GM19025 (cell line): ENCODE measurements at regions not wholly inside any gene's neighbourhood (a gene's known extent, or its start where the extent isn't known, plus 50 kb on each side); places are given as distances from the start of the nearest gene placed in this dataset.

Experiments
- ATAC-seq: cut with Tn5 transposase; IDR thresholded peaks from one replicate; pipeline ENCODE4 v1.9.1; 2021; ENCODE audit warnings: mild to moderate bottlenecking, low read depth, moderate library complexity; ENCODE audit not compliant: unreplicated experiment

DNA sequence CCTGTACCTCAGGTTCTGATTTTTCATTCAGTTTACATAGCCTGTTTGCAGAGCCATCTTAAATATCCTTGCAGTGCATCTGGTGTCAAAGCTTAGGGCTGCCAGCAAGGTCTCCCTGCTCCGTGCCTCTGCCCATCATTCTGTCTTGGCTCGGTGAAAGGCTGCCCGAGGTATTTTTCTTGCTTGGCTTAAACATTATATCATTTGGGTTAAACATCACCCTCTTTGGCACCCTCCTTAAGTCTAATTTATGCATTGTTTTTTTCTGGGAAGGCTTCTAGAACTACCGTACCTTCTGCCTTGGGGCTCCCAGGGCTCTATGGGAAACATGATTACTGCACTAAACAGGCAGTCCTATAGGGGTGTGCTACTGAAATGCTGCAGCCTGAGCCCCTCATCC, 158.6 kb upstream of the CELF4 start:
- ATAC-seq = no peak

DNA sequence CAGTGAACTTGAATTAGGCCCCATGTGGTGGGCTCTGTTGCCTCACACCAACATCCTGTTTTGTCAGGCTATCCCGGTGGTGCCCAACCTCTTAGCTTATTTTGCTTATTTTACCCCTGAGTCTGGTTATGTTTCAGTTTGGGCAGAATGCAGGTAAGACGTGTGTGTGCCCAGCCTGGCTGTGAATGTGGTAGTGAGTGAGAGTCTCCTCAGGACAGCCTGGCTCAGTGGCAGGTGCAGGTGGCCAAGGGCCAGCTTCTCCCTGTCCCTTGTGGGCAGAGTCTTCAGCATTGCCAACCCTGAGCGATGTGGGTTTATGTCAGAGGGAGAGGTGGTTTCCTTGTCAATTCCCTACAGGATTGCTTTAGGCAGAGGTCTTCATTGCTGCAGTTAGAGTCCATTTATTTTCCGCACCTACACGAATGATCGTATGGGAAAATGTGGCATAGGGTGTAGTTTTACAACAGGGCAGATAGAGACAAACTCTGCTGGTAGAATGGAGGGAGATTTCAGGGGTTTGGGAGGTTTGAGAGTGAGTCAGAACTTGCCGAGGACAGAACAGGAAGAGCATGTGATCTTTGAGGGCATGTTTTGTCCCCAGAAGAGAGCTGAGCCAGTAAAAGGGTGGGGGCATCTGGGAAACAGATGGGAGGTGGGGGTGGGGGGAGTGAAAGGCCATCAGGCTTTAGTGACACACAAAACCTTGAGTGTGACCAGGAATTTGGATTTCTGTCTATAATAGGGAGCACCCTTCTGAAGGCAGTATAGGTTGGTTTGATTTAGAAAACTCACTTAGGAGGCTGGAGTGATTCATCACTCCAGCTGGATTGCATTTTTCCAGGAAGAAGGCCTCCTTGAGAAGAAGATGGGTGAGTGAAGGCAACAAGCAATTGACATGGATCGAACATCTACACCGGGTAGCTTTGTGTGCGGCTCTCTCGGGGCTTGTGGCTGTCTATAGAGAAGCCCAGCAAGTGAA, 156.2 kb upstream of the CELF4 start:
- ATAC-seq = no peak

DNA sequence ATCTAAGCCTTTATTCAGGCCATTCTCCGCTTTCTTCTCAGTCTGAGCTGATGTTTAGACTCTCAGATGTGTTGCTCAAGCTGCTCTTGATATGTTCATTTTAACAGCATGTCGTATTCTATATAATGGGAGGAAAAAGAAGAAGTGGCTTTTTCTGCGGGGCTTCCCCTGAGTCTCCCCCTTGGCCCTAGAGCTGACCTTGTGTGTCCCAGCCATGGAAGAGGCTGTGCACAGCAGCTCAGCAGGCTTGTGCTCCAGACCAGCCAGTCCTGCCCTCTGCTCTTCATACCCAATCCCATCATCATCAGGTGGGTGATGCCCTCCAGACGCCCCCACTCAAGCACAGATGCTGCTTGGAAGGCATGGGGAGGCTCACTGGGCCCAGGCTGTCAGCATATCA, 155.1 kb upstream of the CELF4 start:
- ATAC-seq = no peak

DNA sequence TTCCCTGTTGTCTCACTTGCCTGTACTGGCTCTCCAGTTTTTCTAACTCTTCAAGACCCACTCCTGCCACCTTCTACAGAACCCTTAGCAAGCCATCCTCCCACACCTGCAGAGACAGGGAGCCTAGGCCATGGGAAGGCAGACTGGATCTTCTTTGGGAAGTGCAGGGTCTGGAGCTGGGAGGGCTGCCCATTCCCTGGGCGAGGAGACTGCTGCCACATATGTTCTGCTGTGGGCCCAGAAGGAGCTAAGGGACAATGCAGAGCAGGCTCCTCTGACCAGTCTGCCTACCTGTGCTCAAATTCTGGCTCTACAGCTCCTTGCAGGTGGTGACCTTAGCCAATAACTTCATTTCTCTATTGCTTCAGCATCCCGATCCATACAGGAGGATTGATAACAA, 152.1 kb upstream of the CELF4 start:
- ATAC-seq = no peak

DNA sequence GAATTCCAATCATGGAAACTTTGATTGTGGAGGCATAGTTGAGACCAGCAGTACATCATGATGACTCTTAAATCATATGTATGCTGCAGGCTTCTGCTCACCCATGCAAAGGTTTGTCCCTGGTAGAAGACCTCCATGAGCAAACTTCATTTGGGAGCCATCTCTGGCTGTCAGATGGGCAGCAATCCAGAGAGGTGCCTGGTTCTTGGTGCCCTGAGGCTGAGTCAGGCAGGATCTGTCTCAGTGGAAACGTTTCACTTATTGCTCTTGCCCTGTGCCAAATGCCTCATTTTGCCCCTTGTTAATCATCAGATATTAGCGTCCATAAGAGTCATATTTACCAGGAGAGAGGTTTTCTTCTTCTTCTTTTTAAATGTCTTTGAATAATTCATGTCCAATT, 151.5 kb upstream of the CELF4 start:
- ATAC-seq = no peak

DNA sequence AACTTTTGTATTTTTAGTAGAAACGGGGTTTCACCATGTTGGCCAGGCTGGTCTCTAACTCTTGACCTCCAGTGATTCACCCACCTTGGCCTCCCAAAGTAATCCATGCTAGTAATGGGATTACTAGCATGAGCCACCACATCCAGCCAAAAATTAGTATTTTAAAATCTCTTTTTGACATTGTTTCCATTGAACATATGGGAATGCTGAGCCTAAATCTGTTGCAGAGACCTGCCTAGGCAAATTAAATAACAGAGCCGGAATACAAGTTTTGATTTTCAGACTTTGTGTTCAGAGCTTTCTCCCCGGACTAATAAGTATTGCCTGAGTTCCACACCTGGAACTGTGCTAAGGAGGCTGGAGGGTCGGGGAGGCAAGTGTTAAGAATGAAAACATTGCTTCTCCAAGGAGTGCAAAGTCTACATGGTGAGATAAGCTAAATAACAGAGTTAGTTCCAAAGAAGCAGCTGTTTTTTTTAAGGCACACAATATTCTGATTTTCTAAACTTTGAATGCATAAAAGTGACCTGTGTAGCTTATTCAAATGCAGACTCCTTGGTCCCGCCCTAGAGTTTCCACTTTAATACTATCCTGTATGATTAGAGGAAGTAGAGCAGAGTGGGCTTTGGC, 150.6 kb upstream of the CELF4 start:
- ATAC-seq = no peak

DNA sequence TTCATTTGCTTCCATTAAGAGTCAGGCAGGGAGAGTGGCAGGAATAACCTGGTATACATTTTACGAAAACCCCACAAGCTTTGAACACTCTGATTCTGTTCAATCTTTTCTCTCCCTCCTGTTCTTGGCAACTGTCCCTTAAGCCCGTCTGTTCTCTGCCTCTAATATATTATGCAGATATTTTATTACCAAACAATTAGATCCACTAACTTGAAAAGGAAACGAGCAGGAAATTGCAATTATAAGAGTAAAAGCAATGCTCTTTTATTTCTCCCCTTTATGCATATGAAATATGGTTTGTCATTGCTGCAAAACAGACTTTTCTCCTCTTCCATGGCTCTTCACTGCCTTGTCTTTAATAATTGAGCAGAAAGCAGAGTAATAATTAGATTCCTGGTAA, 149.1 kb upstream of the CELF4 start:
- ATAC-seq = no peak

DNA sequence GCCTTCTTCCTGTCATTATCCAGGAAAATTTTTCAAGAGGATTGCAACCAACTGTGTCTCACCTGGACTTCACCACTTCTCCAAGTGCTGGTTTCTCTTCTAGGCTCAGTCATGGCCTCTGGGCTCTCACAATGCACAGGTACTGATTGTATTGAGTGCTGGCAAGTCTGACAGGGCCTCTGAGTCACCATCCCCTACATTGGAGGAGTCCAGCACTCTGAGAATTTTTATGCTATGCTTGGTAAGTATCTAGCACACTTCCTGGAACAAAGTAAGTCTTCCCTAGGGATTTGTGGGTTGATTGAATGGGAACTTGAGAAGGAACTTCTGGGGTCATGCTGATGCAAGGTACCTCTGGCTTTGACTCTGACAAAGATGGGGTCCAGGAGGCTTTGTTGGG, 147.2 kb upstream of the CELF4 start:
- ATAC-seq = no peak

DNA sequence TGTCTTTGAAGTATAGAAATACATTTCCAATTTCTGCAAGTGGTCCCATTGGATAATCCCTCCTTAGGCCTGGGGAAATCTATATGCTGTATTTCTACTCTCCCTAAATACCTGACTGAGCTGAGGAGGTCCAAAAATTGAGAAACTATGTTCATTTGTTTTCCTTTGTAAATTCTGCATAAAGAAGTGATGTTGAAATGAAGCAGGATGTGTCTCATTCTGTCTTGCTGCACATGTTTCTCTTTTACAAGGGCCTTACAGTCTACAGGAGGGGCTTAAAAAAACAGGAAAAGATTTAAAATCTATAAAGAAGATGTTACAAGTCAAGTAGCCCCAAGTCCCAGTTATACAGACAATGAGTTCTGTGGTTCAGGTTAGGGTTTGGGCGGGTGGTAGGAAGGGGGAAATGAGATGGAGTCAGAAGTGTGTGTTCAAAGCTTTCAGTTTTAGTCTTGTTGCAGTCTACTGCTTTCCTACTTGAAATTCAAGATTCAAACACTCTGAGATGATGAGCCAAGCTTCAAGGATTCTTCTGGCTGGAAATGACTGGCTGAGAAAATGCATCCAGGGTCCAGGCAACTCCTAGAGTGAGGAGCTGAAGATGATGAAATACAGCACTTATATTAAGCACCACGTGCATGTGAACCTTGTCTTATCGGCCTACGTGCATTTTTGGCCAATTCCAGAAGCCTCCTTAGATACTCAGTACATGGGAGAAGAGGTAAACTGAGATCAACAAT, 146.3 kb upstream of the CELF4 start:
- no peak for ATAC-seq

DNA sequence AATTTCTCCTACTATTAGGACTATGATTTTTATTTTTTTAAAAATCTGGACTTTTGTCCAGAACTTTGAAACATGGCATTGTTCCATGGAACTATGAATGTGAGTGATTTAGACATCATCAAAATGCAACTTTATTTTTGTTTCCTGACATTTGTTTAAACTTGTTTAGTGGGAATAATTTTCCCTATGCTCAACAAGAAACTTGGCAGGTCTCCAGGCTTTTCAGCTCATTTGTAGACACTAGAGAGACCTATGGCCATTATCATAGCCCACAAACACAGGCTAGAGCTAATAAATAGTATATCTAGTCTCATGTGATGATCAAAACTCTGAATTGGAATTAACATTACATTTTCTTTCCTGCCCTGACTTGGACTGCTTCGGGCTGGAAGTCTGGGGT, 145.1 kb upstream of the CELF4 start:
- no peak for ATAC-seq

DNA sequence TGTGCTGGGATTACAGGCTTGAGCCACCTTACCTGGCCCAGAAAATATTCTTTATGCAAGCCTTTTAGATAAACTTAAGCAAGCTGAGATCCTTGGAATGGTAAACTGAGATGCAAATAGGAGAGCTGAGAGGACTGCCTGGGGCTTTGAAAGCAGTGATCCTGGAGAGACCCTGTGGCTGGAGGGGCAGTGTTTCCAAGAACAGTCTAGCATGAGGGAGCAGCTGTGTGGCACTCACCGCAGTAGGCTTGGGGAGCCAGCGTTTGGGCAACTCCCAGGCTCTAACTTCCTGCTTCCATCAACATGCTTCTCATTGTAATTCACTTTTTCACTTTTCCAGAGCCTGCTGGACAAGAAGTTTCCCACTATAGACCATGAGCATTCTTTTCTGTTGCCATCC, 144.1 kb upstream of the CELF4 start:
- no peak for ATAC-seq

DNA sequence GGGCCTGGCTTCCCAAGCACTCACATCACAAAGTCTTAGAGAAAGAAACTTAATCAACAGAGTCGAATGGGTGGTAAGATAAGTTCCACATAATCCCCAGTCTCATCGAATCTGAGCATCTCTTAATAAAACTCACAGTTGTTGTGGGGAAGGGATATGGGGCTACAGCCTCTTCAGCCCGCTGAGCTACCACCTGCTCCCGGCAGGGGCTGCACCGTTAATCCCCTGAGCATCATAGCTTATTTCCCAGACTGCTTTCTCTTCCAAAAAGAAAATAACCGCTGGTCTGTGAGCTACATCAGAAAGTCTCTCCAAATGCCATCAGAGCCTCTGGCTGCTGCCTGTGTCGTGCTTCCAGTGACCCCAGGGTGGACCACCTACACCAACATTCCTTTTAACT, 139.4 kb upstream of the CELF4 start:
- no peak for ATAC-seq

DNA sequence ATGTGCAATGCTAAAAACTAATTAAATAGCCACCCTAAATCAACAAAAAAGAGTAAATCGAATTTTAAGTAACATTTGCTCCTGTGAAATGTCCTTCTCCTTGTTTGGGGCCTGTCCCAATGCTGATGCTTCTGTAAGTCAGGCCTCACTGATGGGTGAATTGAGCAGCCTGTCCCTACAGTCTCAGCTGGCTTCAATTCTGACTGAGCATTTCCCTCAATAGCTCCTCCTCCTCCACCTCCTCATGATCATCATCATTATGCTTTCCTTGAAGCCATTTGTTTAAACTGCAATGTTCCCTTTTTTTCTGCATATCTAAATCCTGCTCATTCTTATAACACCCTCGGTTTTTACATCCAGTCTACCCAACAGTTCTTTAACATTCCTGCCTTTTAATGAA, 137.2 kb upstream of the CELF4 start:
- ATAC-seq = no peak

DNA sequence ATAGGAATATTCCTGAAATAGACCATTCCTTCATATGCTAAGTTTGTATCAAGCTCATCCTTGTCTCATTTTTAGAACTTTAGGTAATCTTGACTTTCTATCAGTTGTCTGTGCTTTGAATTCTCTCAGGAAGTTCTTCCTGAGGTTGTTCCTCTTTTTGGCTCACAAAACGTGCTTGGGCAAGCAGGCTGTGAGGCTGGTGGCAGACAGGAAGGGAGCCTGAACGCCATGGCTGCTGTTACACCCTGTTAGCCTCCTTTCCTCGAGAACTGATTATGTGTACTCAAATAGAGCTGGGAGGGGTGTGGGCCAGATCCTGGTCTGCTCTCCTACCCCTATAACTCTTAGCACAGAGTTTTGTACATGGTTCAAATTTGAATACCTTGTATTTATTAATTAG, 136.4 kb upstream of the CELF4 start:
- no peak for ATAC-seq

DNA sequence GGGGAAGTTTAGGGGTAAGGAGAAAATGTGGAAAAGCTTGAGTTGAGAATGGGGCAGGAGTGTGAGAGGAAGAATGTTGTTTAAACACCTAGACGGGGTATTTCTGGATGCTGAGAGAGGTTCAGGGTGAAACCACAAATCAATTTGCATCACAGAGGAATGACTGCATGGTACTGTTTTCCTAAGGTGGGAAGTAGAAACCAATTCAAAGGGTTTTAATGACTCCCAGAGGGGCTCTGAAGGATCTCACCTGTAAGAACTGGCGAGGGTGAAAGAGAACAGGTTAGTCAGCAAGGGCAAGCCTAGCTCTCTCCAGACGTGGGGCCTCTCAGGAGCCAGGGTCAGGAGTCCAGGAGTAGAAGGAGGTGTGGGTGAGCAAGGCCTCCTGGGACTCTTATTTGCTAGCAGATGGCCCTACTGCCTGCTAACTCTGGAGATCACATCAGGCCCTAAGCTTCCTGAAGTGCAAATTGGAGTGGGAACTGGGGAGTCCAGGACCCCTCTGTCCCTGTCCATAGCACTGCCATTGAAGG, 133.0 kb upstream of the CELF4 start:
- ATAC-seq = no peak

DNA sequence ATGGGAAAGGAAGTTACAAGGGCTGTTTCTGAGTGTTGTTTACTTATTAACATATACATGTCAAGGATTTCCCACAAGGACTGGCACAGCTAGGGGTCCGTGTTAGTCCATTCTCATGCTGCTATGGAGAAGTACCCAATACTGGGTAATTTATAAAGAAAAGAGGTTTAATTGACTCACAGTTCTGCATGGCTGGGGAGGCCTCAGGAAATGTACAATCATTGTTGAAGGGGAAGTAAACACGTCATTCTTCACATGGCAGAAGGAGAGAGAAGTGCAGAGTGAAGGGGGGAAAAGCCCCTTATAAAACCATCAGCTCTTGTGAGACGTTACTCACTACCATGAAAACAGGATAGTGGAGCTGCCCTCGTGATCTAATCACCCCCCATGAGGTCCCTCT, 128.9 kb upstream of the CELF4 start:
- ATAC-seq = no peak

DNA sequence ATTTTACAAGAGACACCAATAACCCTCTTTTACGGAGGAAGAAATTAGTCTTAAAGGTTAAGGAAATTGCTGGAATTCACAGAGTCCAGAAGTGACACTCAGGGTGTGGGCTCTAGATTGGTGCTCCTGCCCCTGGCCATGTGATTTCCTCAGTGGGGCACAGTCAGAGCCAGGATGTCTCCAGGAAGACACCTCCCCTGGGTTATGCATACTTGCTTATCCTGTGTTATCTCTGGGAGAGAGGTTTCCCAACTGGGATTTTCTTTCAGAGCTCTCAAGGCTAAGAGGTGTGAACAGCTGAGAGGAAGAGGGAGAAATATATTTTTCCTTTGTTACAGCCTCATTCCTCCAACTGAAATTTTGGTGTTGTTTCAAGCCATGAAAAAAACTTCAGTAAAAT, 125.6 kb upstream of the CELF4 start:
- no peak for ATAC-seq

DNA sequence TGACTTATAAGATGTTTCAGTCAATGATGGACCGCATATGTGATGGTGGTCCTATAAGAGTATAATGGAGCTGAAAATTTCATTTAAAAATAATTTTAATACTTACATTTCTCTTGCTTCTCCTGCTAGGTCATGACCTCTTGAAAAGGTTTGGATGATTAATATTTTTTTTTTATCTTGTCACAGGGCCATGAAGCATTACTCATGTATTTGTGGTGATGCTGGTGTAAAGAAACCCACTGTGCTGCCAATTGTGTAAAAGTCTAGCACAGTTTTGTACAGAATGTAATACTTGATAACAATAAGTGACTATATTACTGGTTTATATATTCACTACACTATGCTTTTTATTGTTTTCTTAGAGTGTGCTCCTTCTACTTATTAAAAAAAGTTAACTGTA, 124.2 kb upstream of the CELF4 start:
- ATAC-seq = no peak

DNA sequence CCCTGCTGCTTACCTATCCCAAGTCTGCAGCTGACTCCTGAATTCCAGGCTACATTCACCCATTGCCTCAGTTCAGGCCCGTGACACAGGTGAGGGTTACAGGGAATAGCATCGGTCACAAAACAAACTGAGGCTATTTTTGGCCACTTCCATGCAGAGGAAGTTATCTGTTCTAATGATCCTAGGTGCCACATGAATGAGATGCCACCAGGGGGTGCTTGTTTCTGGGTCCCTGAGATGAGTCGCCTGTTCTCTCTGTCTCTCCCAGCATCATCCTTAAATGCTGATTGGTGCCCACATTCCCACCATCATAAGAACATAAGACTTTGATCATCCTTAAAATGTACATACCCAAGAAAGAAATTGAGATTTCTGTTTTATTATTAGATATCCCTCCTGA, 119.0 kb upstream of the CELF4 start:
- no peak for ATAC-seq

DNA sequence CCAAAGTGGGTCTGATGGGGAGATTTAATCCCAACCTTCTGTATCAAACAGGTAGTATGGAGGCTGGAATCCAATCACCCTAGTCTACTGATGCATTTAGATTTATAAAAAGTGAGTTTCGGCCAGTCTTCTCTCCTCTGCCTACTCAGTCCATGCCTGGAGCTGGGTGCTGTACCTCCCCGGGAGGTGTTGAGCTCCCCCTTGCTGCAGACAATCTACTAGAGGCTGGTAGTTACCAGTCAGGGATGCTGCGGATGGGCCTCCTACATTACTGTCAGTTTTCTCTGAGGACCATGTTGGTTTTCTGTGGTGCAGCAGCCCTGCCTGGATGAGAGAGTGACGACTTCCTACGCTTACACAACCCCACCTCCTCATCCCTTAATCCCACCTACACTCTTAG, 118.6 kb upstream of the CELF4 start:
- ATAC-seq = no peak

DNA sequence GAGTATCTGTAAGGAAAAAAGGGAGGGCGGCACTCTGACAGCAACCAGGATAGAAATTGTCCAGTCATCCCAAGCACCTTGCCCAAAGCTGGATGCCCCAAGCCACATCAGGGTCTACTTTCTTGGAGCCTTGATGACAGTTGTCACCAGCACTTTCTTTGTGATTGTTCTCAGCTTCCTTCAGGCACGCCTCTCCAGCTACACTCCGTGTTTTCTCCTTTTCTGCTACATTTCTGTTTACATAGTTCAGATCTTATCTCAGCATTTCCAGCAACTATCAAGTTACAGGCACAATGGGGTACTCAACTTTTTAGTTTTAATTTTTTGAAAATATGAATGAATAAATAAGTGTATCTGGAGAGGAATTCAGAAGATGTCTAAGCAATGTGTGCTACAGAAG, 115.3 kb upstream of the CELF4 start:
- no peak for ATAC-seq
